ENCODE measurements at regions not wholly inside any gene's neighbourhood (a gene's known extent, or its start where the extent isn't known, plus 50 kb on each side); places are given as distances from the start of the nearest gene placed in this dataset.
"Not testable (repeated sequence)": the region's sequence is repeated elsewhere in the genome, so short reads cannot be mapped to it uniquely, and the experiment has no call there.

DNA sequence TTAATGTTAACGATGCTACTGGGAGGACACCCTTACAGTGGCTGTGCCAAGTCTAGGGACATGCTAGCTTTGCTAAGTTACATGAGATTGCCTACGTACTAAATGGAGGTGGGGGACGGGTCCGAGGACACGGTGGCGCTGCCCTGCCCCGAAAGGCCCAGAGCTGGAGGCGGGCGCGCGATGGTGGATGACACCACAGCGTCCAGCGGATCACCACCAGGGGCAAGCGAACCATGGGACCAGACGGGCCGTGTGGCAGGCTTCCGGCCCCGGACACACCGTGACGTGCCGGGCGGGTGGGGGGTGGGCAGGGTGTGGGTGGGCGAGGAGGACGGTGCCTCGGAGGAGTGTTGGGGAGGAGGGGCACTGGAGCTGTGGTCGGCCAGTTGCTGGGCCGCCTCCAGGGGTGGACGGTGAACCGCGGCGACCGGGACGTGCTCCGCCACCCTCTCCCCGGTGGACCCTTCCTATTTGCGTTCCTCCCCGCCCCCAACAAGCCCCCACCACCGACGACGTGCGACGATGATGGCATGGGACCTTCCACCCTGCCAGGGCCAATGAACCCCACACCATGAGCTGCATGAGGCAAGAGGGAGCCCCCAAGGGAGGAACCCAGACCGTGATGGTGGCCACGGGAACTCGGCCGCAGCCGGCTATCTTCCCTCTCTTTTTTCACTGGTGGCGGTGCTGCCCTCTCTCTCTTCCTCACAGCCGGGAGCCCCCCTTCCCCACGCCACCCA, 773.3 kb upstream of the DEFB115 start:
- no peak for TF ChIP-seq Cebpa-rat (IDR thresholded peaks at IDR 0.05)
- Histone ChIP-seq H3K4me1 (no peaks in the 10 kb centered on the region), H3K27me3 (no peaks in the 10 kb centered on the region), H3K9ac (no peak overlapping the region), H4K20me1 (no peaks in the 10 kb centered on the region), H3K36me3 (no peaks in the 10 kb centered on the region), H3K4me3 (no peak overlapping the region), H3K9me3 (replicated peaks in 1 of 11) (peaks cover 66 to 85% (median 78%) of the 10 kb centered on the region in 11 experiments), H3K27ac (no peak overlapping the region), H3K4me2 (no peak overlapping the region)

DNA sequence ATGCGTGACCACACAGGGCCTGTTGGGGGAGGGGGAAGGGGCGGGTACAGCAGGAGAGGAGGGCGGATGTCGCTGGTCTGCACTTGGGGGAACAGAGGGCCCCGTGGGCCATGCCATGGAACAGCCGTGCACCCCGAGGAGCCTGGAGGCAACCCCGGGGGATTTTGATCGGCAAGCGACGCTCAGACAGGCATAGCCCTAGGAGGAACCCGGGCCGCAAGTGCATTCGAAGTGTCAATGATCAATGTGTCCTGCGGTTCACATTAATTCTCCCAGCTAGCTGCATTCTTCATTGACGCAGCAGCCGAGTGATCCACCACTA, 772.8 kb upstream of the DEFB115 start:
- Histone ChIP-seq H4K20me1 (no peaks in the 10 kb centered on the region), H3K27ac (no peak overlapping the region), H3K36me3 (no peaks in the 10 kb centered on the region), H3K9ac (no peak overlapping the region), H3K4me1 (no peaks in the 10 kb centered on the region), H3K4me3 (no peak overlapping the region), H3K9me3 (replicated peaks in 1 of 11) (peaks cover 67 to 85% (median 78%) of the 10 kb centered on the region in 11 experiments), H3K4me2 (no peak overlapping the region), H3K27me3 (no peaks in the 10 kb centered on the region)
- no peak for TF ChIP-seq Cebpa-rat (IDR thresholded peaks at IDR 0.05)

GRCh38 chr20:30485331-30486102, 771.9 kb upstream of the DEFB115 start:
- Histone ChIP-seq H3K36me3 (no peaks in the 10 kb centered on the region), H3K27ac (no peak overlapping the region), H3K4me2 (no peak overlapping the region), H3K9me3 (replicated peaks in 1 of 11) (peaks cover 73 to 83% (median 78%) of the 10 kb centered on the region in 11 experiments), H4K20me1 (no peaks in the 10 kb centered on the region), H3K4me3 (no peak overlapping the region), H3K4me1 (no peaks in the 10 kb centered on the region), H3K27me3 (no peaks in the 10 kb centered on the region), H3K9ac (no peak overlapping the region)
- TF ChIP-seq Cebpa-rat (IDR thresholded peaks at IDR 0.05), result no peak

DNA sequence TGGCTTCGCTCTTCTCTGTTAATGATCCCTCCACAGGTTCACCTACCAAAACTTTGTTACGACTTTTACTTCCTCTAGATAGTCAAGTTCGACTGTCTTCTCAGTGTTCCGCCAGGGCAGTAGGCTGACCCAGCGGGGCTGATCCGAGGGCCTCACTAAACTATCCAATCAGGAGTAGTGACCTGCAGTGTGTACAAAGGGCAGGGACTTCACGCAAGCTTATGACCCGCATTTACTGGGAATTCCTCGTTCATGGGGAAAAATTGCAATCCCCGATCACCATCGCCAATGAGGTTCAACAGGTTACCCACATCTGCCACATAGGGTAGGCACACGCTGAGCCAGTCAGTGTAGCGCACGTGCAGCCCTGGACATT, 771.4 kb upstream of the DEFB115 start:
- Histone ChIP-seq H4K20me1 (no peaks in the 10 kb centered on the region), H3K27ac (no peak overlapping the region), H3K4me2 (no peak overlapping the region), H3K36me3 (no peaks in the 10 kb centered on the region), H3K9ac (no peak overlapping the region), H3K4me1 (no peaks in the 10 kb centered on the region), H3K4me3 (no peak overlapping the region), H3K27me3 (no peaks in the 10 kb centered on the region), H3K9me3 (replicated peaks in 1 of 11) (peaks cover 68 to 82% (median 77%) of the 10 kb centered on the region in 11 experiments)
- TF ChIP-seq Cebpa-rat (IDR thresholded peaks at IDR 0.05), result no peak

GRCh38 chr20:30487461-30487860, 770.0 kb upstream of the DEFB115 start:
- not testable (repeated sequence) for H3K27ac ChIP-seq, H3K9ac ChIP-seq, H4K20me1 ChIP-seq, H3K4me2 ChIP-seq, H3K4me3 ChIP-seq, H3K4me1 ChIP-seq, H3K36me3 ChIP-seq, H3K27me3 ChIP-seq
- H3K9me3 ChIP-seq (replicated peaks in 1 of 11), result peaks cover 61 to 78% (median 71%) of the 10 kb centered on the region in 11 experiments

- no peak overlapping the region for H3K4me2 ChIP-seq
- H3K9ac ChIP-seq, result no peak overlapping the region
- H4K20me1 ChIP-seq, result no peaks in the 10 kb centered on the region
- H3K4me3 ChIP-seq, result no peak overlapping the region
- H3K27ac ChIP-seq, result no peak overlapping the region
- no peaks in the 10 kb centered on the region for H3K36me3 ChIP-seq
- H3K27me3 ChIP-seq, result no peaks in the 10 kb centered on the region
- no peaks in the 10 kb centered on the region for H3K4me1 ChIP-seq
- peaks cover 61 to 78% (median 71%) of the 10 kb centered on the region in 11 experiments for H3K9me3 ChIP-seq (replicated peaks in 1 of 11)
- no peak for TF ChIP-seq Cebpa-rat (IDR thresholded peaks at IDR 0.05)
These were observed 769.2 kb upstream of the DEFB115 start for GRCh38 chr20:30487947-30488926.

DNA sequence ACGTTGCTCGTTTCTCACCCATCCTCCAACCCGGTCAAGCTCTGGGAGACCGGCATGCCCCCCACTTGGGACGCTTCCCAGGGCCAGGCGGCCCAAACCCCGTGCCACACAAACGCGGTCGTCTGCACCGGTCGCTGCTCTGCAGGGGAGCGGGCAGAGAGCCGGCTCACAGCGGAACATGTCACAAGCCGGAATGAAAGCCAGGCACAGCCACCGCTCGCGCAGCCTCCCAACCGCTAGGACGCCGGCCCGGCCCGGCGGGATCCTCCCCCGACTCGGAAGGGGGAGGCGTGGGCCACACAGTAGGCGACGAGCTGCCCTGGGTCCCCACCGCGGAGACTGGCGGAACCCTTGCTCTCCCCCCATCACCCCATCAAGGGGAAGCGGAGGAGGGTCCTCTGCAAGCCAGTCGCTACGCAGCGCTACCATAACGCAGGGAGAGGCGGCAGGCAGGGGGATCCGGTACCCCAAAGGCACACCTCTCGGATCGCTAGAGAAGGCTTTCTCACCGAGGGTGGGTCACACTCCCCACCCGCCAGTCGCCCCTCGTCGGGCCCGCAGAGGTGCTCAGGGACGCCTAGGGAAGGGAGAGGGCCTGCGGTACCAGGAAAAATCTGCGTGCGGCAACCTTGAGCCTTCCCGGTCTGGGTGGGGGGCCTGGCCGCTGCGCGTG, 768.4 kb upstream of the DEFB115 start:
- H3K4me3 ChIP-seq, result no peak overlapping the region

DNA sequence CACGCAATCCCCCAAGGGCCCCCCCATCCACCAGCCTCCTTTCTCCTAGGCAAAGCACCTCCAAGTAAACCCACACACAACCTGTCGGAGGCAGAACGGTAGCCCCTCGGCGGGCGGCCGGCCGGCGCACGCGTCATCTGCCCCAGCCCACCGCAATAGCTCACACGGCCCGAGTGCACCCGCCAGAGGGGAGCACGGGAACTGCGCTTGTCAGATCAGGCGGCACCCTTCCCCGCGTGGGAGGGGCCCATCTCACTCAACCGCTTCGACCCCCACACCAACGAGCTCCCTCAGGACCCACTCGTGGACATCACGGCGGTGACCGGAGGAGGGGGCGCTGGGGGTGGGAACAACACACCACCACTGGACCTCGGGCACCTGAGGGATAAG, 767.9 kb upstream of the DEFB115 start:
- Histone ChIP-seq H3K36me3 (no peaks in the 10 kb centered on the region), H3K9ac (no peak overlapping the region), H3K9me3 (replicated peaks in 1 of 11) (peaks cover 56 to 67% (median 65%) of the 10 kb centered on the region in 11 experiments), H3K4me1 (no peaks in the 10 kb centered on the region), H3K4me3 (no peak overlapping the region), H3K27me3 (no peaks in the 10 kb centered on the region), H3K27ac (no peak overlapping the region), H3K4me2 (no peak overlapping the region), H4K20me1 (no peaks in the 10 kb centered on the region)
- TF ChIP-seq Cebpa-rat (IDR thresholded peaks at IDR 0.05), result no peak

More for the DNA sequence above, 768.4 kb upstream of the DEFB115 start:
- Histone ChIP-seq H3K9me3 (replicated peaks in 1 of 11) (peaks cover 61 to 72% (median 69%) of the 10 kb centered on the region in 11 experiments), H3K4me1 (no peaks in the 10 kb centered on the region), H3K27me3 (no peaks in the 10 kb centered on the region), H3K4me2 (no peak overlapping the region), H4K20me1 (no peaks in the 10 kb centered on the region), H3K27ac (no peak overlapping the region), H3K9ac (no peak overlapping the region), H3K36me3 (no peaks in the 10 kb centered on the region)
- TF ChIP-seq Cebpa-rat (IDR thresholded peaks at IDR 0.05), result no peak

DNA sequence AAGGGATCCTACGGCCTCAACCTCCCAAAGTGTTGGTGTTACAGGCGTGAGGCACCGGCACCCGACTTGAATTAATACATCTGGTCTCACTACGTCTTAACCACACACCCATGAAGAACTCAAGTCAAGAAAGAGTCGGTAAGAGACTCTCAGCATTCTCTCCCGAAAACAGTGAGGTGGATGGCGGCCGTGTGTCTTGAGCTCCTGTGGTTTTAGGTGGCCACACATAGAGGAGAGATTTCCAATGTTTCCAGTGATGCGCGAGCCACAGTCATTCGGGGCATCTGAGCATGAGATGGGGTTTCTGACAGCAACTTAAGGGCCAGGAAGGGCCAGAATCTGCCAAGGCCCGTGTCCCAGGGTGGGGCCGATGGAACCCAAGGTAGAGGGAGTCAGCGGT, 766.4 kb upstream of the DEFB115 start:
- TF ChIP-seq Cebpa-rat (IDR thresholded peaks at IDR 0.05), result no peak

DNA sequence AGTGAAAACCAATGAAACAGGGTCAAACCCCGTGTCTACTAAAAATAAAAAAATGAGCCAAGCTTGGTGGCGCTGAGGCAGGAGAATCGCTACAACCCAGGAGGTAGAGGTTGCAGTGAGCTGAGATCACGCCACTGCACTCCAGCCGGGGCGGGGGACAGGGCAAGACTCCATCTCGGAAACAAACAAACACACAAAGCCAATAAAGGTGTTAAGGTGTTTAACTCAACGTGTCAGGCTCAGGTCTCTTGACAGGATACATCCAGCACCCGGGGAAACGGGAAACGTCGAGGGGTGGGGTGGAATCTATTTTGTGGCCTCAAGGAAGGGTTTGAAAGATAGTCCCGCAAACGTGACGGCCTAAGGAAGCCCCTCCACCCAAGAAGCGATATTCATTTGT, 760.8 kb upstream of the DEFB115 start:
- not testable (repeated sequence) for H3K9me3 ChIP-seq (replicated peaks in 1 of 11); H3K27me3 ChIP-seq; H3K4me1 ChIP-seq; H4K20me1 ChIP-seq; H3K9ac ChIP-seq; H3K4me3 ChIP-seq; H3K27ac ChIP-seq; H3K36me3 ChIP-seq; H3K4me2 ChIP-seq

More for the DNA sequence above, 766.4 kb upstream of the DEFB115 start:
- H3K4me2 ChIP-seq, result no peak overlapping the region
- no peaks in the 10 kb centered on the region for H3K4me1 ChIP-seq
- peaks cover 42 to 53% (median 51%) of the 10 kb centered on the region in 11 experiments for H3K9me3 ChIP-seq (replicated peaks in 1 of 11)
- H3K36me3 ChIP-seq, result no peaks in the 10 kb centered on the region
- H3K4me3 ChIP-seq, result no peak overlapping the region
- no peaks in the 10 kb centered on the region for H4K20me1 ChIP-seq
- no peak overlapping the region for H3K27ac ChIP-seq
- H3K27me3 ChIP-seq, result no peaks in the 10 kb centered on the region
- H3K9ac ChIP-seq, result no peak overlapping the region

DNA sequence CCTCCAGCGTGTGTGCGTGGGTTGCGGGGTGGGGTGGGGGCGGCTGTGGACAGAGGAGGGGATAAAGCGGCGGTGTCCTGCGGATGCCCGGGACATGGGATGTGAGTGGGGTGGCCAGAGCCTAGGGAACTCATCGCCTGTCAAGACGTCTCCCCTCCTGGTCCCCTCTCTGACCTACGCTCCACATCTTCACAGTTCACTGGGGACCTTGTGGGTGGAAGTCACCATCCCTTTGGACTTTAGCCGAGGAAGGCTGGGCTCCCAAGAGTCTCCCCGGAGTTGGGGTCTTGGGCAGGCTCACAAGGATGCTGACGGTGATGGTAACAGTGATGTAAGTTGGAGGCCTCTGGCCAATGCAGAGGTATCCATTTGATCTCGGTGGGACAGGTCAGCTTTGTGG, 760.3 kb upstream of the DEFB115 start:
- H3K4me1 ChIP-seq, H3K27me3 ChIP-seq, H3K4me3 ChIP-seq: not testable (repeated sequence)

More for the DNA sequence above, 760.3 kb upstream of the DEFB115 start:
- H3K9ac ChIP-seq; H4K20me1 ChIP-seq; H3K4me2 ChIP-seq; H3K9me3 ChIP-seq (replicated peaks in 1 of 11); H3K27ac ChIP-seq; H3K36me3 ChIP-seq: not testable (repeated sequence)

Measured in BLaER1 treated with 17β-estradiol and CSF1 and Interleukin-3, amounts not matched to agents 10 nM and 100 nM (cell line).